Fibroblast of skin of left biceps (primary cell): ENCODE measurements at regions not wholly inside any gene's neighbourhood (a gene's known extent, or its start where the extent isn't known, plus 50 kb on each side); places are given as distances from the start of the nearest gene placed in this dataset.

Experiments used
- DNase-seq, 2 experiments: peaks; one replicate each; pipeline ENCODE4 v3.0.0-alpha.2; 2013; ENCODE audit warnings: low read depth in 2 of 2

DNA sequence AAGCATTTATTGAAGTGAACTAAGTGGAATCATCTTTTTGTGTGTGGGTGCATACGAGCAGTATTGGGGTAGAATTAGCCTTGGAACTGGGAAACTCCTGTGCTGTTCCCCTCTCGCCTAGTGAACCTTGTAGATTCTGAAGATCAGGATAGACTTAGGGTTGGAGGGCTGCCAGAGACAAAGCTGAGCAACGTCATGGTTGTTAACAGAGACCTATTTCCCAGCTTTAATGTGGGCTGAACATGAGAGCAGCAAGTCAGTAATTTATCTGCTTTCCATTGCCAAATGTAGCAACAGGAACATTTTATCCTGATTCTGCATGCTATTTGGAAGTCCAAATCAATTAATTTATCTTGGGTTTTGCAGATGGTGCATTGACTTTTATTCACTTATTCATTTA is 246.6 kb downstream of the IL20RB start:
- no peak for DNase-seq

DNA sequence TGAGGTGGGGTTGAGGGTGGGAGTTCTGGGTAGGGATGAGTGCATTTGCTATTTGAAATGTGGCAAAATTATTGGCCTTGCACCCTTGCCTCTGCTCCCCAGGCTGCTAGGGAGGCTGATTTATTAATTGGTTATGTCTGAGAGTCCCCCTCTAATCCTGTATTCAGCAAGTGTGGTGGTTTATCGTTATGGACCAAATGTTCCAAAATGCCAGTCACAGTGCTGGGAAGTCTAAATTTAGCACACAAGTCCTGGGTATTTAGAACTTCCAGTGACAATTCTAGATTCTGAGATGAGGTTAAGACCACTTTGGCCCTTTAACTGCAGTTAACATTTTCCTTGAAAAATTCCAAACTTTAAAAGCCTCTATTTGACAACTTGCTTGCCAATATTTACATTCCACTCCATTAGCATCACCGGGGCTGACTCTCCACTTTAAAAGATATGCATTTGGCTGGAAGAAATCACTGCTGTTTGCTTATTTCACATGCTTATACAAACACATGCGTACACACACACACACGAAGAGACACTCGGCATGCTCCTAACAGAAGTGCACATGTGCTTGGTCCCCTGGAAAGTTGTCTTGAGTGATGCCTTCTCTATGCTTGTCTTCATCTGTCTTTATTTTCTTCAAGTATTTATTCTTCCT is 247.7 kb downstream of the IL20RB start:
- DNase-seq, result no peak

DNA sequence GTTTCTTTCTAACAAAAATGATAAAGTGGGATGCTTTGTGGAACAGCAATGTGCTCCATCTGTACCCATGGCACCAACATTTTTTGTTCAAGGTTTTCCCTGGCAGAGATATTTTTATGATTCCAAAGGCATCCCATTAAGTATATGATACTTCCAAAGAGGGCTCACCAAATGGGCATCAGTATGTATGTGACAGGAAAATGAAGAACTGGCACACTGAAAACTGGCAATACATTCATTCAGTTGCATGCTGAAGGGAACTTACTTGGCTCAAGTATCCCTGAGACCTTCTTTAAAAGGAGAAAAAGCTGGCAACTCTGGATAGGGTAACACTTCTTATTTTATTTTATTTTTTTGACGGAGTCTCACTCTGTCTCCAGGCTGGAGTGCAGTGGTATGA is 249.8 kb downstream of the IL20RB start:
- DNase-seq, result no peak

- no peak for DNase-seq
These were observed 259.9 kb downstream of the IL20RB start for GRCh38 chr3:137217733-137218132.

GRCh38 chr3:137219801-137220445 is 262.1 kb downstream of the IL20RB start:
- DNase-seq, result no peak

DNA sequence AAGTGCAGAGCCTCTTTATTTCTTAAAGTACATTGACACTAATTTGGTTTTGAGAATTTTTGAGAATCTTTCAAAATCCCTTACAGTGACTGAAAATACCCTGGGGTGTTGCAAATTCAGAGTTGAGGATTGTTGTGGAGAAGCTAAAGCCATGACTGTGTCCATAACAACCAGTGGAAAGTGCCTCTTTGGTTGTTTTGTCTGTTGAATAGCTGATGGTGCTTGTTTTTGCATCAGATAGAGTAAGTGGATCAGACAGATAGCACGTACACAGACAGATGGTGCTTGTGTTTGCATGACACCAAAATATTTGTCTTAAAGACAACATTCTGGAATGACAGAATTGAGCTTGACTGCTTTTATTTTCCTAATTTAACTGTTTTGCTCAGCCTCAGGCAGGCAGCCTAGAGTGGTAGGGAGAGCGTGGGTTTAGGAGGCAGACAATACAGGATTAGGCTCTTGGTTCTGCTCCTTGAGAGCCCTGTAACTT is 265.0 kb downstream of the IL20RB start:
- DNase-seq, result no peak

DNA sequence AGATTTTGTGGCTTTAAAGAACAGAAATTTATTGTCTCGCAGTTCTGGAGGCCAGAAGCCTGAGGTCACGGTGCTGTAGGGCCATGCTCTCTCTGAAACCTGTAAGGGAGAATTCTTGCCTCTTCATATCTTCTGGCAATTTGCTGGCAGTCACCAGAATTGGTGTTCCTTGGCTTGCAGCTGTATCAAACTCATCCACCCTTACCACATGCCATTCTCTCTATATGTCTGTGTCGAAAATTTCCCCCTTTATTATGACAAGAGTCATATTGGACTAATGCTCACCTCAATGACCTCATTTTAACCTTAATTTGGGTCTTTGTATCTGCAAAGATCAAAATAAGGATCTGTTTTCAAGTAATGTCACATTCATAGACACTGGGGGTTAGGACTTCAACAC is 266.7 kb downstream of the IL20RB start:
- DNase-seq, result no peak

- DNase-seq, result no peak
These were observed 285.1 kb downstream of the IL20RB start for GRCh38 chr3:137242836-137243400.

- DNase-seq, result no peak
These were observed 288.7 kb downstream of the IL20RB start for GRCh38 chr3:137246491-137246890.

DNA sequence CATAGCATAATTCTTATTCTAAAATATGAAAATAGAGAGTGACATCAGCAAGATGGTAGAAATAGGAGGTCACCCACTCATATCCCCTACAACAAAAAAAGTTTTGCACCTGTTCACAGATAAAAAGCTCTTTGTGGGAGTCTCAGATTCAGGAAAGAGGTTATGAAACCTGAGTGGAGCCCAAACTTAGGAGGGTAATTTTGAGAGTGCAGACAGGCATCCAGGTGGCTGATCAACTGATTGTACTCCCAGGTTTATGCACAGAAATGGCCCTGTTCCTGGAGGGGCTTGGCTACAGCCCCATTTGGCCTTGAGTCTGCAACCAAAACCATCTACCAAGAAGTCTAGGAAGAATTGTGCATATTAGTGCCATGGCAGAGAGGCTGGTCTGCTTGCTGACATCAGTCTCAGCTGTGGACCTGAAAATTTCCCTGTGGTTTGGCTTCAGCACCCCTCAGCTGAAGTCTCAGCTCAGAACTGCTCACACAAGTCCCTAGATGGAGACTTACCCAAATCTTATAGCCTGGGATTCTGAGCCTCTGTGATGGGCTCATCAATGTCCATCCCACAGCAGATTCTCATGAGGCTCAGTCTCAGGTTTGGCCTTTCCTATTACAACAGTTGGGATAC is 291.6 kb downstream of the IL20RB start:
- DNase-seq, result no peak

DNA sequence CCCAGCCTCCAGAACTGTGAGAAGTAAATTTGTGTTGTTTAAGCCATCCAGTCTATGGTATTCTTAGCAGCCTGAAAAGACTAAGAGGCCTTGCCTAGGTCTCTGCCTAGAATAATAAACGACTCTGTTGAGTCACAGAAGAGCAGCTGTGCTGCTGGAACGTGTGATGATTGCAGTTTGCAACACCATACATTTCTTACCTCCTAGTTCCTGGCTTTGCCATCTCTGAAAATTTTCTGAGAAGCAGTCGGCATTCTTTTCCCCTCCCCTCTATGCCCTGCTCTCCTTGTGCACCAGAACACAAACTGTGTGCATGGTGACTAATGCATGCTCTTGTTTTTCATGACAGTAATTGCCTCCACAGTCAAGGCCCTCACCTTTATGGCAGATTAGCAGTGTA is 301.3 kb downstream of the IL20RB start:
- no peak for DNase-seq

GRCh38 chr3:137259701-137260100 is 301.9 kb downstream of the IL20RB start:
- DNase-seq, result no peak

DNA sequence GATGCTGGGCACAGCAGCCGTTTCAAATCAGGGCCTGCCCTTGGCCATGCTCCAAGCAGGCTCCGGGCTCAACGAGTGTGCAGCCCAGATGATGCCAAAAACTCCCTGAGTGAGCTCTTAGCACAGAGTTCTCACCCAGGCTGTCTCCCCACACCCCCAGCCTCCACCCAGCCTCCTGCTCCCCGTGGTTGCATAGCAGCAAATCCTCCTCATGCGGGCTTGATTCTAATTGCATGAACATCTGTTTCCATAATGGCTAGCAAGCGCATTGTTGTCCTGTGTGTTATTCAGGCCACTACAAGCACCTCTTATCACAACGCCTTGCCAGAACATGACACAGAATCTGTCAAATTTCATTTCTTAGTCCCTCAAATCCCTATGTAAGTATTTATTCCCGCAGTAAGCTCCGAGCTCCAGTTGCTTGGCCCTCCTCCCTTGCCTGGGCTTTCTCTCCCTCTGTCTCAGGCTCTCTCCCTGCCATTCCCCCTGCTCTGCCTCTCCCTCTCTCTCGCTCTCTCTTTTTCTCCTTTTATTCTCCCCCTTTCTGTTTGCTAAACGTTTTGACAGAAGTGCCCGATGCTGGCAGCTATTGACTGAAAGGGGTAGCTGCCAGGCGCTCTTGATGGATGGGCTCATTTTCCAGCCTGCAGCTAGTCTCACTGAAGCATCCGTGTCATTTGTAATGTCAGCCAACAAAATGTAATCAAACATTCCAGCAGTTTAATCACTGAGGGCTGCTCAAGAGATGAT is 306.5 kb downstream of the IL20RB start:
- no peak for DNase-seq

- no peak for DNase-seq
These were observed 307.1 kb downstream of the IL20RB start for GRCh38 chr3:137264843-137265330.

DNA sequence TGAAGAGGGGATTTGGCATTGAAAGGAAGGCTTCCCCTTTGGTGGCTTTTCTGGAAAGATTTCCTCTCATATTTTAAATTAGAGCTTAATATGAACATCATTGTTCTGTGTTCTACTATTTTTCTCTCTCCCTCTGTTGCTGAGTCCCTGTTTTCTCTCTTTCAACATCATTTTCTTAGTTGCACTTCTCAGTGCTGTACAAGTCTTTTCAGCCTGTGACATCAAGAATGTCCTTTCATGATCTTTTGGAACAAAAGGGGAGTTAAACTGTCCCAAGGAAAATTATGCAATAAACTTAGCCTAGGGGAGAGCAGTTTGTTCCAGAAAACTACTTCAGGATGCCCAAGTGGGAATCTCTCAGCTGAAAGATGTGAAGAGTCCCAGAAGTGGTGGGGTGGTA is 325.1 kb downstream of the IL20RB start:
- DNase-seq, result no peak

- DNase-seq, result no peak
These were observed 328.1 kb downstream of the IL20RB start for GRCh38 chr3:137285924-137286323.

DNA sequence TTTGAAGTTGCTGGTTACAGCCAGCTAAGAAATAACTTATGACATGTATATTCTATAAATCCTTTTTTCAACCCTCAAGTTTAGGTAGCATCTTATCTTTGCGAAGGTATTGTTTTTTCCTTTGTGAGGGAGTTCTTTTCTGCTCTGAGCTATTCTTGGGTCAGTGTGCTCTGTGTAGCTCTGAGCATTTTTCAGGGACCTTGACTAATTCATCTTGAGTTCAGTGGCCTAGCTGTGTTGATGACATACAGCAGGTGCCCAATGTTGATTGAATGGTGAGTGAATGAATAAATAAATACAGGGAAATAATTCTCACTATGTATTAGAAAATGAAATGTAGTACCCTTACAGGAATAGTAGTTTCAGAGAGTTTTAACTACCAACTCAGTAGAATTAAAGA is 335.3 kb downstream of the IL20RB start:
- no peak for DNase-seq

GRCh38 chr3:137294139-137294538 is 336.4 kb downstream of the IL20RB start:
- no peak for DNase-seq

GRCh38 chr3:137294839-137295238 is 337.1 kb downstream of the IL20RB start:
- no peak for DNase-seq

GRCh38 chr3:137295336-137295735 is 337.6 kb downstream of the IL20RB start:
- DNase-seq, result no peak

GRCh38 chr3:137296116-137296515 is 338.3 kb downstream of the IL20RB start:
- no peak for DNase-seq

- no peak for DNase-seq
These were observed 340.0 kb downstream of the IL20RB start for GRCh38 chr3:137297770-137298169.
